ENCODE measurements at regions not wholly inside any gene's neighbourhood (a gene's known extent, or its start where the extent isn't known, plus 50 kb on each side); places are given as distances from the start of the nearest gene placed in this dataset.
A peak's percentile ranks its signal among the peaks of the same experiment; 100 is the strongest.

- FAIRE-seq (no peak), DNase-seq (ENCODE audit: insufficient read length, low spot score) (no peak)
- TF ChIP-seq CTCF (IDR thresholded peaks at IDR 0.05; ENCODE audit: insufficient read depth, missing control alignments): no peak
Measured at GRCh38 chr1:232249861-232250777, 379.8 kb downstream of the SIPA1L2 start.

- no peak for DNase-seq (ENCODE audit: insufficient read length, low spot score)
- no peak for TF ChIP-seq CTCF (IDR thresholded peaks at IDR 0.05; ENCODE audit: insufficient read depth, missing control alignments)
- FAIRE-seq: no peak
Measured at GRCh38 chr1:232249339-232249738, 380.6 kb downstream of the SIPA1L2 start.

- no peak for TF ChIP-seq CTCF (IDR thresholded peaks at IDR 0.05; ENCODE audit: insufficient read depth, missing control alignments)
- FAIRE-seq (peak; percentile 61), DNase-seq (ENCODE audit: insufficient read length, low spot score) (no peak)
Measured at GRCh38 chr1:232248276-232248820, 381.6 kb downstream of the SIPA1L2 start.

GRCh38 chr1:232247669-232248068 lies 382.3 kb downstream of the SIPA1L2 start:
- DNase-seq (ENCODE audit: insufficient read length, low spot score) (no peak), FAIRE-seq (peak; percentile 11)
- TF ChIP-seq CTCF (IDR thresholded peaks at IDR 0.05; ENCODE audit: insufficient read depth, missing control alignments): no peak

GRCh38 chr1:232244426-232244825 lies 385.5 kb downstream of the SIPA1L2 start:
- peak; percentile 67 for FAIRE-seq
- TF ChIP-seq CTCF (IDR thresholded peaks at IDR 0.05; ENCODE audit: insufficient read depth, missing control alignments): no peak
- DNase-seq (ENCODE audit: insufficient read length, low spot score): no peak

GRCh38 chr1:232239998-232240397 lies 389.9 kb downstream of the SIPA1L2 start:
- FAIRE-seq (peak; percentile 72), DNase-seq (ENCODE audit: insufficient read length, low spot score) (no peak)
- no peak for TF ChIP-seq CTCF (IDR thresholded peaks at IDR 0.05; ENCODE audit: insufficient read depth, missing control alignments)

GRCh38 chr1:232239522-232239921 lies 390.4 kb downstream of the SIPA1L2 start:
- no peak for TF ChIP-seq CTCF (IDR thresholded peaks at IDR 0.05; ENCODE audit: insufficient read depth, missing control alignments)
- DNase-seq (ENCODE audit: insufficient read length, low spot score) (no peak), FAIRE-seq (no peak)

Measured in D721Med (cell line).